AG09309 (cell line): ENCODE measurements at regions not wholly inside any gene's neighbourhood (a gene's known extent, or its start where the extent isn't known, plus 50 kb on each side); places are given as distances from the start of the nearest gene placed in this dataset.

Experiments used
- DNase-seq: peaks from one replicate; pipeline ENCODE4 v3.0.0-alpha.2; 2010; ENCODE audit warnings: low read depth
- H3K4me3 ChIP-seq: 2 replicates; pipeline ENCODE4 v1.5.1; 2011; ENCODE audit warnings: mild to moderate bottlenecking, low read depth, low read length, moderate library complexity; ENCODE audit not compliant: control insufficient read depth
- CTCF ChIP-seq: IDR thresholded peaks from 2 replicates; pipeline ENCODE4 v1.5.1; 2011; ENCODE audit warnings: mild to moderate bottlenecking, low read depth, low read length, inconsistent platforms; ENCODE audit not compliant: insufficient read depth, control insufficient read depth; ENCODE audit errors: missing control alignments

- no peak overlapping the region for H3K4me3 ChIP-seq
- no peak for TF ChIP-seq CTCF
- no peak for DNase-seq
These were observed 190.9 kb downstream of the TFCP2L1 start for GRCh38 chr2:121094101-121094500.

GRCh38 chr2:121094845-121095244, 190.2 kb downstream of the TFCP2L1 start:
- no peak for TF ChIP-seq CTCF
- DNase-seq, result no peak
- H3K4me3 ChIP-seq, result no peak overlapping the region

- no peak overlapping the region for H3K4me3 ChIP-seq
- no peak for DNase-seq
These were observed 189.5 kb downstream of the TFCP2L1 start for GRCh38 chr2:121095257-121096080.

GRCh38 chr2:121096611-121097010, 188.4 kb downstream of the TFCP2L1 start:
- DNase-seq, result no peak
- no peak for TF ChIP-seq CTCF
- no peak overlapping the region for H3K4me3 ChIP-seq

More at GRCh38 chr2:121095257-121096080, 189.5 kb downstream of the TFCP2L1 start:
- TF ChIP-seq CTCF, result peak; percentile 77

- no peak overlapping the region for H3K4me3 ChIP-seq
- no peak for DNase-seq
- TF ChIP-seq CTCF, result no peak
These were observed 186.4 kb downstream of the TFCP2L1 start for GRCh38 chr2:121098556-121098955.

GRCh38 chr2:121099329-121100290, 185.4 kb downstream of the TFCP2L1 start:
- peak; percentile 54 for TF ChIP-seq CTCF
- H3K4me3 ChIP-seq, result no peak overlapping the region
- DNase-seq, result no peak
